Effector memory CD8-positive, alpha-beta T cell (primary cell): ENCODE measurements at regions not wholly inside any gene's neighbourhood (a gene's known extent, or its start where the extent isn't known, plus 50 kb on each side); places are given as distances from the start of the nearest gene placed in this dataset.

Experiments used
- ATAC-seq: fragments of 150-1000 bp; cut with Tn5 transposase; replicated peaks from 2 replicates; pipeline ENCODE4 v1.10.0; 2021; ENCODE audit warnings: mild to moderate bottlenecking, moderate library complexity
- DNase-seq, 3 experiments: peaks; one replicate each; pipeline ENCODE4 v3.0.0; 2021
- H3K27ac Mint-ChIP-seq, 2 donors: one replicate each; pipeline ENCODE4 v1.8.0; 2022; ENCODE audit warnings: mild to moderate bottlenecking in 2 of 2, mixed read lengths in 2 of 2, moderate library complexity in 2 of 2
- H3K27me3 Mint-ChIP-seq, 2 donors: one replicate each; pipeline ENCODE4 v1.8.0; 2022; ENCODE audit warnings: mixed read lengths in 2 of 2
- H3K36me3 Mint-ChIP-seq: one replicate; pipeline ENCODE4 v1.8.0; 2022; ENCODE audit warnings: mild to moderate bottlenecking, moderate library complexity, mixed read lengths; ENCODE audit not compliant: insufficient read depth
- H3K4me1 Mint-ChIP-seq, 2 donors: one replicate each; pipeline ENCODE4 v1.8.0; 2022; ENCODE audit warnings: low read depth in 2 of 2, mixed read lengths in 2 of 2
- H3K4me3 Mint-ChIP-seq, 2 donors: one replicate each; pipeline ENCODE4 v1.8.0; 2022; ENCODE audit warnings: mild to moderate bottlenecking in 2 of 2, mixed read lengths in 2 of 2, moderate library complexity in 2 of 2
- H3K9me3 Mint-ChIP-seq, 2 donors: one replicate each; pipeline ENCODE4 v1.8.0; 2022; ENCODE audit warnings: mixed read lengths in 2 of 2

GRCh38 chr6:156280065-156280464, 497.1 kb upstream of the ARID1B start:
- Mint-ChIP-seq H3K27ac (no peak overlapping the region), H3K4me1 (no peaks in the 10 kb centered on the region), H3K9me3 (peaks cover 0 to 6% of the 10 kb centered on the region in 2 donors), H3K27me3 (peaks cover 0 to 10% of the 10 kb centered on the region in 2 donors), H3K36me3 (no peaks in the 10 kb centered on the region), H3K4me3 (no peak overlapping the region)
- ATAC-seq (no peak), DNase-seq (no peak)

- Mint-ChIP-seq H3K27ac (no peak overlapping the region), H3K9me3 (peaks cover 0 to 6% of the 10 kb centered on the region in 2 donors), H3K4me3 (no peak overlapping the region), H3K4me1 (no peaks in the 10 kb centered on the region), H3K27me3 (peaks cover 0 to 10% of the 10 kb centered on the region in 2 donors), H3K36me3 (no peaks in the 10 kb centered on the region)
- ATAC-seq, result no peak
- DNase-seq, result no peak
Measured at GRCh38 chr6:156279261-156279969, 497.8 kb upstream of the ARID1B start.

GRCh38 chr6:156273065-156273711, 504.0 kb upstream of the ARID1B start:
- no peaks in the 10 kb centered on the region for H3K36me3 Mint-ChIP-seq
- H3K9me3 Mint-ChIP-seq, result peaks cover 2 to 5% of the 10 kb centered on the region in 2 donors
- no peak overlapping the region for H3K27ac Mint-ChIP-seq
- H3K4me3 Mint-ChIP-seq, result no peak overlapping the region
- H3K4me1 Mint-ChIP-seq, result peaks cover 0 to 7% of the 10 kb centered on the region in 2 donors
- H3K27me3 Mint-ChIP-seq, result peaks cover 0 to 7% of the 10 kb centered on the region in 2 donors
- DNase-seq (no peak), ATAC-seq (no peak)

GRCh38 chr6:156269751-156270369, 507.3 kb upstream of the ARID1B start:
- peak overlapping the region in 1 of 2 donors; percentile 2 for H3K4me3 Mint-ChIP-seq

GRCh38 chr6:156268849-156269248, 508.3 kb upstream of the ARID1B start:
- Mint-ChIP-seq H3K4me3 (no peak overlapping the region), H3K27me3 (no peaks in the 10 kb centered on the region), H3K9me3 (peaks cover 0 to 2% of the 10 kb centered on the region in 2 donors), H3K36me3 (no peaks in the 10 kb centered on the region), H3K27ac (no peak overlapping the region), H3K4me1 (peaks cover 0 to 7% of the 10 kb centered on the region in 2 donors)
- no peak for DNase-seq
- ATAC-seq, result no peak

More at GRCh38 chr6:156269751-156270369, 507.3 kb upstream of the ARID1B start:
- Mint-ChIP-seq H3K9me3 (peaks cover 0 to 2% of the 10 kb centered on the region in 2 donors), H3K27me3 (no peaks in the 10 kb centered on the region), H3K36me3 (no peaks in the 10 kb centered on the region), H3K27ac (no peak overlapping the region), H3K4me1 (peaks cover 0 to 7% of the 10 kb centered on the region in 2 donors)
- ATAC-seq (no peak), DNase-seq (no peak)

GRCh38 chr6:156262014-156262413, 515.2 kb upstream of the ARID1B start:
- no peak for ATAC-seq
- Mint-ChIP-seq H3K4me3 (no peak overlapping the region), H3K27ac (no peak overlapping the region), H3K9me3 (peaks cover 2 to 7% of the 10 kb centered on the region in 2 donors), H3K27me3 (no peaks in the 10 kb centered on the region), H3K4me1 (no peaks in the 10 kb centered on the region), H3K36me3 (no peaks in the 10 kb centered on the region)
- no peak for DNase-seq

- H3K36me3 Mint-ChIP-seq, result no peaks in the 10 kb centered on the region
- H3K27ac Mint-ChIP-seq, result no peak overlapping the region
- H3K4me1 Mint-ChIP-seq, result no peaks in the 10 kb centered on the region
- no peak for DNase-seq
- no peaks in the 10 kb centered on the region for H3K27me3 Mint-ChIP-seq
- no peak for ATAC-seq
- H3K4me3 Mint-ChIP-seq, result no peak overlapping the region
- H3K9me3 Mint-ChIP-seq, result peaks cover 2 to 7% of the 10 kb centered on the region in 2 donors
Measured at GRCh38 chr6:156260815-156261214, 516.4 kb upstream of the ARID1B start.

- ATAC-seq (no peak), DNase-seq (no peak)
- no peak overlapping the region for H3K4me3 Mint-ChIP-seq
- H3K27ac Mint-ChIP-seq, result no peak overlapping the region
- H3K4me1 Mint-ChIP-seq, result no peaks in the 10 kb centered on the region
- peaks cover 2 to 7% of the 10 kb centered on the region in 2 donors for H3K9me3 Mint-ChIP-seq
- no peaks in the 10 kb centered on the region for H3K36me3 Mint-ChIP-seq
- no peaks in the 10 kb centered on the region for H3K27me3 Mint-ChIP-seq
Measured at GRCh38 chr6:156258981-156259380, 518.2 kb upstream of the ARID1B start.

- H3K4me3 Mint-ChIP-seq, result no peak overlapping the region
- no peaks in the 10 kb centered on the region for H3K27me3 Mint-ChIP-seq
- H3K27ac Mint-ChIP-seq, result no peak overlapping the region
- ATAC-seq, result no peak
- peaks cover 2% of the 10 kb centered on the region for H3K36me3 Mint-ChIP-seq
- no peaks in the 10 kb centered on the region for H3K4me1 Mint-ChIP-seq
- no peak for DNase-seq
- H3K9me3 Mint-ChIP-seq, result peaks cover 2 to 5% of the 10 kb centered on the region in 2 donors
Measured at GRCh38 chr6:156256161-156256560, 521.0 kb upstream of the ARID1B start.

- no peak overlapping the region for H3K27ac Mint-ChIP-seq
Measured at GRCh38 chr6:156254240-156254639, 522.9 kb upstream of the ARID1B start.

GRCh38 chr6:156250593-156250992, 526.6 kb upstream of the ARID1B start:
- Mint-ChIP-seq H3K4me3 (no peak overlapping the region), H3K27ac (no peak overlapping the region)
- DNase-seq, result no peak

More at GRCh38 chr6:156254240-156254639, 522.9 kb upstream of the ARID1B start:
- Mint-ChIP-seq H3K36me3 (peaks cover 2% of the 10 kb centered on the region), H3K4me3 (no peak overlapping the region), H3K27me3 (no peaks in the 10 kb centered on the region), H3K9me3 (peaks cover 0 to 1% of the 10 kb centered on the region in 2 donors), H3K4me1 (no peaks in the 10 kb centered on the region)
- ATAC-seq (no peak), DNase-seq (no peak)

GRCh38 chr6:156242206-156242605, 535.0 kb upstream of the ARID1B start:
- Mint-ChIP-seq H3K27ac (no peak overlapping the region), H3K4me1 (no peaks in the 10 kb centered on the region), H3K4me3 (no peak overlapping the region), H3K27me3 (no peaks in the 10 kb centered on the region), H3K9me3 (peaks cover 10 to 15% of the 10 kb centered on the region in 2 donors), H3K36me3 (no peaks in the 10 kb centered on the region)
- ATAC-seq (no peak), DNase-seq (no peak)

More at GRCh38 chr6:156250593-156250992, 526.6 kb upstream of the ARID1B start:
- peaks cover 2% of the 10 kb centered on the region for H3K36me3 Mint-ChIP-seq
- H3K4me1 Mint-ChIP-seq, result no peaks in the 10 kb centered on the region
- peaks cover 0 to 1% of the 10 kb centered on the region in 2 donors for H3K9me3 Mint-ChIP-seq
- H3K27me3 Mint-ChIP-seq, result no peaks in the 10 kb centered on the region
- no peak for ATAC-seq

- Mint-ChIP-seq H3K36me3 (no peaks in the 10 kb centered on the region), H3K4me3 (no peak overlapping the region), H3K9me3 (peaks cover 0 to 6% of the 10 kb centered on the region in 2 donors), H3K27ac (no peak overlapping the region), H3K27me3 (no peaks in the 10 kb centered on the region), H3K4me1 (no peaks in the 10 kb centered on the region)
- DNase-seq (no peak), ATAC-seq (no peak)
Measured at GRCh38 chr6:156231026-156231765, 546.0 kb upstream of the ARID1B start.
